Skeletal muscle satellite cell (primary cell): ENCODE measurements at regions not wholly inside any gene's neighbourhood (a gene's known extent, or its start where the extent isn't known, plus 50 kb on each side); places are given as distances from the start of the nearest gene placed in this dataset.
"Not testable (repeated sequence)": the region's sequence is repeated elsewhere in the genome, so short reads cannot be mapped to it uniquely, and the experiment has no call there.

Source experiments
- H3K27me3 ChIP-seq: 2 replicates; pipeline ENCODE4 v1.7.0; 2013; ENCODE audit warnings: low read length; ENCODE audit not compliant: control insufficient read depth, insufficient read depth
- H3K36me3 ChIP-seq: 2 replicates; pipeline ENCODE4 v1.7.0; 2013; ENCODE audit warnings: mild to moderate bottlenecking, control low read depth, low read length; ENCODE audit not compliant: insufficient read depth
- H3K4me1 ChIP-seq: 2 replicates; pipeline ENCODE4 v1.7.0; 2013; ENCODE audit warnings: low read length; ENCODE audit not compliant: control insufficient read depth, insufficient read depth
- H3K4me2 ChIP-seq: 2 replicates; pipeline ENCODE4 v1.7.0; 2013; ENCODE audit warnings: mild to moderate bottlenecking, low read length
- H3K4me3 ChIP-seq: 2 replicates; pipeline ENCODE4 v1.7.0; 2013; ENCODE audit warnings: low read length
- H3K9ac ChIP-seq: 2 replicates; pipeline ENCODE4 v1.7.0; 2013; ENCODE audit warnings: mild to moderate bottlenecking, low read depth, low read length, moderate library complexity
- H3K9me3 ChIP-seq: replicated peaks from 2 replicates; pipeline ENCODE4 v1.7.0; 2013; ENCODE audit warnings: mild to moderate bottlenecking, control low read depth, low read length

GRCh38 chr5:119694284-119694683, 64.9 kb downstream of the FAM170A start:
- Histone ChIP-seq H3K9me3 (no peaks in the 10 kb centered on the region), H3K4me1 (no peaks in the 10 kb centered on the region), H3K4me2 (no peak overlapping the region), H3K27me3 (no peaks in the 10 kb centered on the region), H3K36me3 (no peaks in the 10 kb centered on the region), H3K4me3 (no peak overlapping the region), H3K9ac (no peak overlapping the region)

- no peaks in the 10 kb centered on the region for H3K36me3 ChIP-seq
- H3K9ac ChIP-seq: no peak overlapping the region
- no peaks in the 10 kb centered on the region for H3K27me3 ChIP-seq
- no peaks in the 10 kb centered on the region for H3K9me3 ChIP-seq
- no peaks in the 10 kb centered on the region for H3K4me1 ChIP-seq
- no peak overlapping the region for H3K4me2 ChIP-seq
- H3K4me3 ChIP-seq: no peak overlapping the region
Measured at GRCh38 chr5:119706049-119706448, 76.7 kb downstream of the FAM170A start.

GRCh38 chr5:119708076-119708790, 78.9 kb downstream of the FAM170A start:
- Histone ChIP-seq H3K36me3 (no peaks in the 10 kb centered on the region), H3K9ac (no peak overlapping the region), H3K4me1 (no peaks in the 10 kb centered on the region), H3K4me2 (no peak overlapping the region), H3K27me3 (no peaks in the 10 kb centered on the region), H3K4me3 (no peak overlapping the region), H3K9me3 (no peaks in the 10 kb centered on the region)

- Histone ChIP-seq H3K9ac (no peak overlapping the region), H3K4me1 (no peaks in the 10 kb centered on the region)
Measured at GRCh38 chr5:119721775-119722174, 92.4 kb downstream of the FAM170A start.

GRCh38 chr5:119725291-119725690, 95.9 kb downstream of the FAM170A start:
- not testable (repeated sequence) for H3K36me3 ChIP-seq, H3K9ac ChIP-seq, H3K4me2 ChIP-seq, H3K4me3 ChIP-seq, H3K4me1 ChIP-seq, H3K9me3 ChIP-seq, H3K27me3 ChIP-seq

More at GRCh38 chr5:119721775-119722174, 92.4 kb downstream of the FAM170A start:
- Histone ChIP-seq H3K4me2 (no peak overlapping the region), H3K27me3 (no peaks in the 10 kb centered on the region), H3K9me3 (no peaks in the 10 kb centered on the region), H3K36me3 (no peaks in the 10 kb centered on the region), H3K4me3 (no peak overlapping the region)

- Histone ChIP-seq H3K36me3 (no peaks in the 10 kb centered on the region), H3K27me3 (no peaks in the 10 kb centered on the region), H3K9ac (no peak overlapping the region), H3K4me3 (no peak overlapping the region), H3K4me2 (no peak overlapping the region), H3K9me3 (no peaks in the 10 kb centered on the region), H3K4me1 (no peaks in the 10 kb centered on the region)
Measured at GRCh38 chr5:119726544-119726943, 97.2 kb downstream of the FAM170A start.

GRCh38 chr5:119740225-119740624, 110.9 kb downstream of the FAM170A start:
- Histone ChIP-seq H3K4me2 (no peak overlapping the region), H3K9me3 (no peaks in the 10 kb centered on the region), H3K9ac (no peak overlapping the region), H3K4me3 (no peak overlapping the region), H3K4me1 (no peaks in the 10 kb centered on the region), H3K36me3 (no peaks in the 10 kb centered on the region), H3K27me3 (no peaks in the 10 kb centered on the region)

GRCh38 chr5:119741691-119742090, 112.3 kb downstream of the FAM170A start:
- no peak overlapping the region for H3K9ac ChIP-seq
- no peak overlapping the region for H3K4me3 ChIP-seq
- H3K4me2 ChIP-seq: no peak overlapping the region
- no peaks in the 10 kb centered on the region for H3K4me1 ChIP-seq
- H3K27me3 ChIP-seq: no peaks in the 10 kb centered on the region
- no peaks in the 10 kb centered on the region for H3K36me3 ChIP-seq
- H3K9me3 ChIP-seq: no peaks in the 10 kb centered on the region

- no peak overlapping the region for H3K4me3 ChIP-seq
Measured at GRCh38 chr5:119742311-119742710, 113.0 kb downstream of the FAM170A start.

GRCh38 chr5:119743927-119744326, 114.6 kb downstream of the FAM170A start:
- H3K4me3 ChIP-seq: no peak overlapping the region
- H3K9ac ChIP-seq: no peak overlapping the region
- no peaks in the 10 kb centered on the region for H3K36me3 ChIP-seq
- no peaks in the 10 kb centered on the region for H3K27me3 ChIP-seq
- no peaks in the 10 kb centered on the region for H3K9me3 ChIP-seq
- no peak overlapping the region for H3K4me2 ChIP-seq
- H3K4me1 ChIP-seq: no peaks in the 10 kb centered on the region

More at GRCh38 chr5:119742311-119742710, 113.0 kb downstream of the FAM170A start:
- Histone ChIP-seq H3K4me2 (no peak overlapping the region), H3K9me3 (no peaks in the 10 kb centered on the region), H3K9ac (no peak overlapping the region), H3K4me1 (no peaks in the 10 kb centered on the region), H3K27me3 (no peaks in the 10 kb centered on the region), H3K36me3 (no peaks in the 10 kb centered on the region)

- Histone ChIP-seq H3K4me1 (no peaks in the 10 kb centered on the region), H3K4me3 (no peak overlapping the region), H3K4me2 (no peak overlapping the region), H3K9me3 (no peaks in the 10 kb centered on the region), H3K36me3 (no peaks in the 10 kb centered on the region), H3K27me3 (no peaks in the 10 kb centered on the region), H3K9ac (no peak overlapping the region)
Measured at GRCh38 chr5:119745976-119746375, 116.6 kb downstream of the FAM170A start.

GRCh38 chr5:119746984-119747383, 117.6 kb downstream of the FAM170A start:
- Histone ChIP-seq H3K9me3 (no peaks in the 10 kb centered on the region), H3K4me1 (no peaks in the 10 kb centered on the region), H3K4me2 (no peak overlapping the region), H3K4me3 (no peak overlapping the region), H3K27me3 (no peaks in the 10 kb centered on the region), H3K9ac (no peak overlapping the region), H3K36me3 (no peaks in the 10 kb centered on the region)
